NCI-H526 treated with DMSO at 0.1 percent for 48 hours (cell line): ENCODE measurements at regions not wholly inside any gene's neighbourhood (a gene's known extent, or its start where the extent isn't known, plus 50 kb on each side); places are given as distances from the start of the nearest gene placed in this dataset.
A peak's percentile ranks its signal among the peaks of the same experiment; 100 is the strongest.

Experiments used
- DNase-seq: peaks from one replicate; lab custom pipeline; 2025; lab: John Stamatoyannopoulos, UW

GRCh38 chr6:19753826-19754225 lies 83.3 kb upstream of the ID4 start:
- DNase-seq, result peak; percentile 26

- DNase-seq, result no peak
Observed at GRCh38 chr6:19754686-19755085, 82.5 kb upstream of the ID4 start.

- no peak for DNase-seq
Observed at GRCh38 chr6:19755181-19755580, 82.0 kb upstream of the ID4 start.

- DNase-seq, result no peak
Observed at GRCh38 chr6:19757036-19757435, 80.1 kb upstream of the ID4 start.

GRCh38 chr6:19759117-19759880 lies 77.9 kb upstream of the ID4 start:
- DNase-seq, result no peak

GRCh38 chr6:19761121-19761520 lies 76.0 kb upstream of the ID4 start:
- no peak for DNase-seq

GRCh38 chr6:19771753-19772336 lies 65.3 kb upstream of the ID4 start:
- DNase-seq, result no peak

- peak; percentile 10 for DNase-seq
Observed at GRCh38 chr6:19772891-19773290, 64.3 kb upstream of the ID4 start.

GRCh38 chr6:19781269-19781668 lies 55.9 kb upstream of the ID4 start:
- no peak for DNase-seq

GRCh38 chr6:19782588-19782987 lies 54.6 kb upstream of the ID4 start:
- no peak for DNase-seq
